GM19351 (cell line): ENCODE measurements at regions not wholly inside any gene's neighbourhood (a gene's known extent, or its start where the extent isn't known, plus 50 kb on each side); places are given as distances from the start of the nearest gene placed in this dataset.
"Not testable (repeated sequence)": the region's sequence is repeated elsewhere in the genome, so short reads cannot be mapped to it uniquely, and the experiment has no call there.

Experiments used
- ATAC-seq: cut with Tn5 transposase; IDR thresholded peaks from one replicate; pipeline ENCODE4 v1.9.1; 2021; ENCODE audit warnings: mild to moderate bottlenecking, moderate library complexity; ENCODE audit not compliant: unreplicated experiment

- no peak for ATAC-seq
Measured at GRCh38 chr14:28294834-28295440, 471.6 kb upstream of the FOXG1 start.

GRCh38 chr14:28297559-28297958, 469.0 kb upstream of the FOXG1 start:
- ATAC-seq: no peak

- no peak for ATAC-seq
Measured at GRCh38 chr14:28298156-28298555, 468.4 kb upstream of the FOXG1 start.

- ATAC-seq: no peak
Measured at GRCh38 chr14:28299227-28299626, 467.4 kb upstream of the FOXG1 start.

GRCh38 chr14:28300356-28300755, 466.2 kb upstream of the FOXG1 start:
- no peak for ATAC-seq

GRCh38 chr14:28301179-28301578, 465.4 kb upstream of the FOXG1 start:
- ATAC-seq: no peak

GRCh38 chr14:28303248-28303647, 463.3 kb upstream of the FOXG1 start:
- no peak for ATAC-seq

GRCh38 chr14:28305938-28306337, 460.6 kb upstream of the FOXG1 start:
- no peak for ATAC-seq

GRCh38 chr14:28307506-28307905, 459.1 kb upstream of the FOXG1 start:
- ATAC-seq: no peak

GRCh38 chr14:28308734-28309133, 457.9 kb upstream of the FOXG1 start:
- ATAC-seq: no peak

GRCh38 chr14:28317890-28318675, 448.5 kb upstream of the FOXG1 start:
- ATAC-seq: not testable (repeated sequence)

- no peak for ATAC-seq
Measured at GRCh38 chr14:28321475-28322244, 444.9 kb upstream of the FOXG1 start.

- no peak for ATAC-seq
Measured at GRCh38 chr14:28323366-28323765, 443.2 kb upstream of the FOXG1 start.

- ATAC-seq: no peak
Measured at GRCh38 chr14:28323951-28324741, 442.4 kb upstream of the FOXG1 start.

GRCh38 chr14:28340816-28341215, 425.8 kb upstream of the FOXG1 start:
- ATAC-seq: no peak

- no peak for ATAC-seq
Measured at GRCh38 chr14:28344381-28344780, 422.2 kb upstream of the FOXG1 start.

- no peak for ATAC-seq
Measured at GRCh38 chr14:28348797-28349196, 417.8 kb upstream of the FOXG1 start.

GRCh38 chr14:28356819-28357218, 409.8 kb upstream of the FOXG1 start:
- no peak for ATAC-seq

- ATAC-seq: no peak
Measured at GRCh38 chr14:28361486-28361885, 405.1 kb upstream of the FOXG1 start.

- ATAC-seq: no peak
Measured at GRCh38 chr14:28365510-28365909, 401.1 kb upstream of the FOXG1 start.

GRCh38 chr14:28373721-28374120, 392.9 kb upstream of the FOXG1 start:
- no peak for ATAC-seq
